Suprapubic skin (tissue), 4 donors: ENCODE measurements at regions not wholly inside any gene's neighbourhood (a gene's known extent, or its start where the extent isn't known, plus 50 kb on each side); places are given as distances from the start of the nearest gene placed in this dataset.

Source experiments
- CTCF ChIP-seq, 2 donors: fragments of 200-600 bp in 1 of 2; fragments of 450-650 bp in 1 of 2; sonication (generic) in 1 of 2; IDR thresholded peaks; one replicate each; pipeline ENCODE4 v1.5.1; 2016 to 2019; ENCODE audit warnings: antibody characterized with exemption in 2 of 2, mild to moderate bottlenecking in 1 of 2, moderate library complexity in 1 of 2
- EP300 ChIP-seq: sonication (generic); formaldehyde crosslinking; IDR thresholded peaks from one replicate; pipeline ENCODE4 v1.6.1; 2017; ENCODE audit warnings: antibody characterized with exemption
- POLR2A ChIP-seq, 2 donors: fragments of 450-650 bp; IDR thresholded peaks; one replicate each; pipeline ENCODE4 v1.6.1; 2017; ENCODE audit warnings: antibody characterized with exemption in 2 of 2, mild to moderate bottlenecking in 2 of 2, moderate library complexity in 2 of 2
- POLR2AphosphoS5 ChIP-seq, 3 donors: sonication (generic); formaldehyde crosslinking; IDR thresholded peaks; one replicate each; pipeline ENCODE4 v1.6.1; 2017; ENCODE audit warnings: antibody characterized with exemption in 3 of 3

- TF ChIP-seq CTCF (IDR thresholded peaks at IDR 0.05) (no peak), POLR2A (IDR thresholded peaks at IDR 0.05) (no peak), EP300 (no peak), POLR2AphosphoS5 (IDR thresholded peaks at IDR 0.05) (no peak)
Measured at GRCh38 chr18:68054669-68055068, 538.1 kb upstream of the DSEL start.
